HG03039 (cell line): ENCODE measurements at regions not wholly inside any gene's neighbourhood (a gene's known extent, or its start where the extent isn't known, plus 50 kb on each side); places are given as distances from the start of the nearest gene placed in this dataset.

Experiments
- ATAC-seq: cut with Tn5 transposase; IDR thresholded peaks from one replicate; pipeline ENCODE4 v1.9.1; 2021; ENCODE audit warnings: mild to moderate bottlenecking, moderate library complexity; ENCODE audit not compliant: unreplicated experiment

DNA sequence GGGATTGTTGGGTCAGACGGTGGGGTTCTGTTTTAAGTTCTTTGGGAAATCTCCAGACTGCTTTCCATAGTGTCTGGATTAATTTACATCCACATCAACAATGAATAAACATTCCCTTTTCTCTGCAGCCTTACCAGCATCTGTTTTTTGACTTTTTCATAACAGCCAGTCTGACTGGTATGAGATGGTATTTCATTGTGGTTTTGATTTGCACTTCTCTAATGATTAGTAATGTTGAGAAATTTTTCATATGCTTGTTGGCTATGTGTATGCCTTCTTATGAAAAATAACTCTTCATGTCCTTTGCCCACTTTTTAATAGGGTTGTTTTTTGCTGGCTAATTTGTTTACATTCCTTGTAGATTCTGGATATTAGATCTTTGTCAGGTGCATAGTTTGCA lies 140.8 kb upstream of the CNTN1 start:
- ATAC-seq, result no peak

DNA sequence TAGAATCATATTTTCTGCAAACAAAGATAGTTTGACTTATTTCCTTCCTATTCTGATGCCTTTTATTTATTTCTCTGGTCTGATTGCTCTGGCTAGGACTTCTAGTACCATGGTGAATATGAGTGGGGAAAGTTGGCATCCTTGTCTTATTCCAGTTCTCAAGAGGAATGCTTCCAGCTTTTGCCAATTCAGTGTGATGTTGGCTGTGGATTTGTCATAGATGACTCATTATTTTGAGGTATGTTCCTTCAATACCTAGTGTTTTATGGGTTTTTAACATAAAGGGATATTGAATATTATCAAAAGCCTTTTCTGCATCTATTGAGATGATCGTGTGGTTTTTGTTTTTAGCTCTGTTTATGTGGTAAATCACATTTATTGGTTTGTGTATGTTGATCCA lies 139.4 kb upstream of the CNTN1 start:
- no peak for ATAC-seq

DNA sequence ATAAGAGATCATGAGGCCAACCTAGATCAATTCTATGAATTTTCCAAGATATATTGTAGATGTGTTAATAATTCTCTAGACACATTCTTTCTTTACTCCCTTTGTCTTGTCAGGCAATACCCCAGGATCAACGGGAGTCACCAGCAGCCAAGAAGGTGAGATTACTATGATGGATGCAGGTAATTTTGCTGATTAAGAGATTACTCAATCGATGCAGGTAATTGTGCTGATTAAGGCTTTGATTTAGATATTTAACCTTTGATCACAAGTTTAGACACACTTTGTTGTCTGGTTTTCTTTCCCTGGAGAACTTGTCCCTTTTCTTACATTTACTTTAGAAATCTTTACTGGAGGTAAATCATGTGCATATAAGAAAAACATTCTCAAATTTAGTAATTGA lies 134.3 kb upstream of the CNTN1 start:
- ATAC-seq, result no peak

DNA sequence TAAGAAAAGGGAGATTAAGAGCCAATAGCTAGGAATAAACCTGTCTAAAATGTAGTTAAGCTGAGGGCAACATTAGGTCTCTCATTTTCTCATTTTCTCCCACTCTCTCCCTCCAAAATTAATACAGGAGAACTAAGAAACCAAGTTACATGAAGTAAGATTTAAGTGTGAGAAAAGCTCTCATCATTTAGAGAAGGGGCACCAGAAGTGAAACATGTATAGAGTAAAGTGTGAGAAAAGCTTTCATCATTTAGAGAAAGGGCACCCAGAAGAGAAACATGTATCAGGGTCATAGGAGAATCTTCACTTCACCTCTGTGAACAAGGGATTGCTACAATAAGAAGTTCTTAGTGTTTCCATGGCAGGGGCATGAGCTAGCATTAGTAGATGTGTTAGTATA lies 132.4 kb upstream of the CNTN1 start:
- peak; percentile 57 for ATAC-seq

DNA sequence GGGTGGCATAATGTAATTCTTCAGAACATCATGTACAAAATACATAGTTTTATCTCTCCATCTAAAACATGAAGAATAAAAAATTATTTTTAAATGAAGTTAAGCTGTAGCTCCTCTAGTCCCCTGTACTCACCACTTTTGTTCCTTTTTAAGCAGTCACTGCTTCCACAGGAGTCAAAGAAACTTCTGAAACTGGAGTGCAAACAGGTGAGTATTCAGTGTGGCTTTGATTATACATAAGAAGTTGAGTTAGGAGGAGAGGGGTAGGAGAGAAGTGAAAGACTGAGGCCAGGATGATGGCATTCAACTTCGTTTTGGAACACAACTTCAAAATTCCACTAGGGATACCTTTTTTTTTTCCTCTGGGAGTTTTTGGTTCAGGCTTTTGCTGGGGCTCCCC lies 131.4 kb upstream of the CNTN1 start:
- no peak for ATAC-seq

DNA sequence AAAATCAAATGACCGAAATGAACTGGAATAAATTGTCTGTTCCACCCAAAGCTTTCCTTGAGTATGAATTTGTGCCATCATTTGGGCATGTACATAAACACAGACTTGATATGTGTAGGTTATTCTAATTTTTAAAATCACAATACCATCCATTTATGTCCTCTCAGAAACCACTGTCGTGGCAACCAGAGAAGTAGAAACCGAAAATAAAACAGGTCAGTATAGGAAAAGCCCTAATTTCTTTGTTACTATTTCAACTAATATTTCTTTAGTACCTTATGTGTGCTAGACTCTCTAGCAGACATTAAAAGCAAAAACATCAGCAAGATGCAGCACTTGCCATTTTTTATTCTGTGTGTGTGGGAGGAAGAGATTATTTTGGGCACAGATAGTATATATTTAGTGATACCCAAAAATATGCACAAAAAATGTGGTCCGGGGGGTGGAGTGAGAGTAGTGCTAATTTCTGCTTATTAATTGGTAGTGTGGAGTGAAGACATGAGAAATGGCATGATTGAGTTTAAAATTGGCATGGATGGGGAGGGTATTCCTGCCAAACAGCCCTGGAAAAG lies 130.8 kb upstream of the CNTN1 start:
- ATAC-seq, result no peak

DNA sequence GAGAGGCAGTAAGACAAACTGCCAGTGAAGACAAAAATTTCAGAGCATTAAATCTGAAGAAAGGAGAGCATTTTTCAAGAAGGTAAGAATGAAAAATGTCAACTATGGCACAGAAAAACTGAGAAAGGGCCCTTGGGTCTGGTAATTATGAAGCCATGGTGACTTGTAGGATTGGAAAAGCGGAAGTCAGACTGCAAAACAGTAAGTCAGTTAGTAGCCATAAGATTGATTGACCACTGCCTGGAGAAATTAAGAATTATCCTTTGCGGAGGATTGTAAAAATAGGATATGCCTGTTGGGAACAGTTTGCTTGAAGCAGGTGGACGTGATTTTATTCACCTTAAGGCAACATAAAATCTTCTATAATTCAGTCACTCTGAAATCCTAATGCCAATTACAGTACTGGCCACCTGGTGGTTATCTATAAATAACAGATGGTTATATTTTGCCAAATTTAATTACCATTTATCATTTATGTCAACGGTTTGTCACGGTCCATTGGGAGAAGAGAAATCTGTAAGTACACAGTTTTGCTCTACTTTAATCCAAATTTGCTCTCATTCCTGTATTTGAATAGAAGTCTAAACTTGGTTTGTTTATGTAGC lies 127.1 kb upstream of the CNTN1 start:
- ATAC-seq, result no peak

DNA sequence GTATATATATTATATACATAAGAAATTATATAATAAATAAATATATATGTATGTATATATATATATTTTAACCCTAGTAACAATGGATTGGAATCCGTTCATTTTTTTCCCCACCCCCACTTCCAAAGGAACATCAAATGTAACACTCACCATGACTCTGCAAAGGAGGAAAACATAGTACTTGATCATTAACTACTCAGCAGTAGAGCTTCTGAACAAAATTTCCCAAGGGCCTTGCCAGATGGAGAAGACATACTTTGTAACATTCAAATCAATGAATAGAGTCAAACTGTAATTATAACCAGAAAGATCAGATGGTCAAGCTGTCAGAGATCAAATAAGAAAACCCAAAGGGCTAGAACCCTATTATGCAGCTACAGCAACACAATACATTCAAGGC lies 126.0 kb upstream of the CNTN1 start:
- no peak for ATAC-seq

DNA sequence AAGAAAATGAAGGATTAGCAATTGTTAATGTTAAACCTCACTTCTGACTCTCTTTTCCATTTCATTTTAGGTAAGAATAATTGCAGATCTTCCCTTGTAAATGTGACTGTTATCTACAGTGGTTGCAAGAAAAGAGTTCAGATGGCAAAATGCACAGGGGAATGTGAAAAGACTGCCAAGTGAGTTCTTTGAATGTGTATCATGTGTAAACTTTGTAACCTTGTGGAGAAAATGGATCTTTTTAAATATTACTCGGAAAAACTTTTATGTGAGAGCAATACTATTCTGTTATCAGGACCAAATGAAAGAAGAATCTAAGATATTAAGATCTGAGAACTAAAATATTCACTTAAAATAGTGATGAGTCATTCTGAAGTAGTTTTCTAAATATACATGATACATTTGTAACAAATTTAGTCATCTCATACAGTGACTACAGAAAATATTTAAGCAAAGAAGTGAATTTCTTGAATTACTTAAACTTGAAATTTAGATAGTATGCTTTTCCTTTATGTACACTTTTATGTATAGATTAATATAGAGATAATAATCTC lies 122.5 kb upstream of the CNTN1 start:
- ATAC-seq, result no peak

DNA sequence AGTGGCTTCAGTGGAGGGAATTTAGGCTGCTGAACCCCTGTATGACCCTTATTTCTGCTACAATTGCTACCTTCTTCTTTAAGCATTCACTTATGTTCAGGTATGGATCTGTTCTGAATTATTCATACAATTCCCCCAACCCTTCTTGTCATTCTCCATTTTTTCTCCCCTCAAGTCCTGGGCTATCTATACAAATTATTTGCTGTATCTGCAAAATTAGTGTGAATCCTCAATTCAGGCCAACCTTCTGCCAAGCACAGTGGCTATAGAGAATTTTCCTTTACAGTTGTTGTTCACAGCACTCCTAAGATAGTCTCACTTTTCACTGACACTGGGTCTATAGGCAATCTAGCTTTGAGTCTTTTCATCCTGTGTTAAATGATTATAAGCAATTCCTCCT lies 119.2 kb upstream of the CNTN1 start:
- no peak for ATAC-seq

DNA sequence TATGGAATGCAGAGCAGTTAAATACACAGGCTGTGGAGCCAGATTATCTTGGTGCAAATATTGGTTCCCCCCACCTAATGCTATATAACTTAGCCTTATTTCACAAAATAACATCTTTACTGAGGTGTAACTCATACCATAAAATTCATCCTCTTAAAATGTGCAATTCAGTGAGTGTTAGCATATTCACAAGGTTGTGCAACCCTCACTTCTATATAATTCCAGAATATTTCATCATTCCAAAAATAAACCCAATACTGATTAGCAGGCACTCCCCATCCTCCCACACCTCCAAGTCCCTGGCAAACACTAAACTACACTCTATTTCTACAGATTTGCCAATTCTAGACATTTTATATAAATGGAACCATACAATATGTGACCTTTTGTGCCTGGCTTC lies 116.3 kb upstream of the CNTN1 start:
- no peak for ATAC-seq

DNA sequence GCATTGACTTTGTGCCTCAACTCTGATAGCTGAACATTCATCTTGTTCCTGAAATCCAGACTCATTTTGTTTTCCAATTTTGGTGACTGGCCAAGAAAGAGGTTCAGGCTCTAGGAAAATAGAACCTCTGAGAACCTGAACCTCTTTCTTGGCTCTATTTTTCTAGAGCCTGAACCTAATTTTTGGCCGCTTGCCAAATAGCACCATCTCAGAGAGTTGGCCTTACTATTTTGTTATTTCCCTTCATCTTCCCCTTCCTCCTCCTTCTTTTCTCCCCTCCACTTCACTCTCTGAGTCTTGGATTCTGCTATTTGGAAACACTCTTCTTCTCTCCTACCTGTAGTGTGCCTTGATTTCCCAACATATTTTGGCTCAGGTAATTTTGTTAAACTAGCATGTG lies 114.4 kb upstream of the CNTN1 start:
- ATAC-seq, result no peak

DNA sequence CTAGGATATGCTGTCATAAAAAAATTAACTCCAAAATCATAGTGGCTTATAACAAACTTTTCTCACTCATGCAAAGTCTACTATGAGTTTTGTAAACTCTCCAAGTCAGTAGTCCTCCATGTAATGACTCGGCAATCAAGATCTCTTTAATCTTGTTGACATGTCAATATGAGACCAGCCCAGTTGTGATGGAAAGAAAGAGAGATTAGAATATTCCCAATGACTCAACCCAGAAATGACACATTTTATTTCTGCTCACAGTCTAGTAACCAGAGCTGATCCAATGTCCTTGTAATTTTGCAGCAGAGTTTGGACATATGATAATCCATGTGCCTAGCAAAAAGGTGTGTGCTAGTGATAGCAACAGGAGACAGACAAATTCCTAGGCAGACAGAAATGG lies 112.6 kb upstream of the CNTN1 start:
- no peak for ATAC-seq

DNA sequence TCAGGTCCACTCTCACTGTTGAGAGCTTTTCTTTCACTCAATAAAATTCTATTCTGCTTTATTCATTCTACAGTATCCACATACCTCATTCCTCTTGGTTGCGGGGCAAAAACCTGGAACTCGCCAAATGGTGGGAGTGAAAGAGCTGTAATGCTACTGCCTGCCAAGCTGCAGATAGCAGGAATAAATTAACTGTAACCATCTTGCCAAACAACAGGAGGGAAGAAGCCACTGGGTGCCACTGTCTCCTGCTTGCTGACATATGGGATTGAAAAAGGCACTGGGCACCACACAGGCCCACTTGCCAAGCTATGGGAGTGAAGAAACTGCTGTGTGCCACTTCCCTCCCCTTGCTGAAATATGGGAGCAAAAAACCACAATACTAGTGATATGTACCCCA lies 111.9 kb upstream of the CNTN1 start:
- no peak for ATAC-seq

DNA sequence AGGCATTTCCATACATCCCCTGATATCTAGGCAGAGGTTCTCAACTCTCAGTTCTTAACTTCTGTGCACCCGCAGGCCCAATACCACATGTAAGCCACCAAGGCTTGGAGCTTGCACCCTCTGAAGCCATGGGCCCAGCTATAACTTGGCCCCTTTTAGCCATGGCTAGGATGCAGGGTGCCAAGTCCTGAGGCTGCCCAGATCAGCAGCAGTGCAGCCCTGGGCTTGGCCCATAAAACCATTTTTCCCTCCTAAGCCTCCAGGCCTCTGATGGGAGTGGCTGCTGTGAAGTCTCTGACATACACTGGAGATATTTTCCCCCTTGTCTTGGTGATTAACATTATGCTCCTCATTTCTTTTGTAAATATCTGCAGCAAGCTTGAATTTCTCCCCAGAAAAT lies 110.3 kb upstream of the CNTN1 start:
- no peak for ATAC-seq

DNA sequence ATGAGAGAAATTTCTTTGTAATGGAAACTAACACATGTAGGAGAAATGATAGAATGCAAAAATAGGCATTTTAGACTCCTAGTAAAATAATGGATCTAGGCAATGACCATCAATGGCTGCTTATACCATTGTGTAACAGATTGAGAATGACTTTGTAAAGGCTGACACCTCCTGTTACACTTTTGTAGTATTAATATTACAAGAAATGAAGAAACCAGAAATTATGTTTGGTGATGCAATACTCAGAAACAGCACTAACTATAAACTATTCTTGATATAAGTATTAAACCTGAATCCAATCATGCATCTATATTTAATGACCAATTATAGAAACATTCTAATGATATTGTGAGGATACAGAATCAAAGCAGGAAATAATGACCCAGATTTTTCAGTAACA lies 108.5 kb upstream of the CNTN1 start:
- ATAC-seq, result no peak

DNA sequence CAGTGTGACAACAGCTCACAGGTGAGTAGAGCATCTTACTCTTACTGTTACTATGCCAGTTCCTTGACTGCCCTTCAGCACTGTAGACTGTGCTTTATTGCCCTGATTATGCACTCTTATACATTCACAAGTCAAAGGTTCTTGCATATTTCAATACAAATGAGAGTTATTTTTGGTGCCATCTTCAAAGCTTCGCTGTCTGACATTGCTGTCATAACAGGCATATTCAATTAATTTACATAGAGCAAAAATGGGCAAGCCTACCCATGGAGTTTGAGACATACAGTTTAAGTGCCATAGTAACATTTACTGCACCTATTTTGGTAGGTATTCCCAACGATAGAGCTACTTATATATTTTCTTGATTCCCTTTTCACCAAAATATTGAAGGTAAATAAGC lies 107.5 kb upstream of the CNTN1 start:
- ATAC-seq, result no peak

DNA sequence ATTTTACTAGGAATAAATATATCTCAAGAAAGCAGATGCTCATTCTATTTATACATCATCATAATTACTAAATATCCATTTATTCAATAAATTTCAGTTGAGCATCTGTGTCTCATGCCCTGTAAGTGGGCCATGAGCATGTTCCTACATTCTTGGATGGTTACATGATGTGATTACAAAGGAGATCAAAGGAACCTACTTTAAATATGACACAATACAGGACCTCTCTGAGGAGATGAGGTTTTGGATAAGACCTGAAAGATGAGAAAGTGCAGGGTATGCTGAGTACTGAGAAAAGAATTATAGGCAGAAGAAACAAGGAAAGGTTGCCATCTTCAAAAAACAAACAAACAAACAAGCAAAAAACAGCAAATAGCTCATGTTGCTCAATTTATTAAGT lies 105.4 kb upstream of the CNTN1 start:
- no peak for ATAC-seq

DNA sequence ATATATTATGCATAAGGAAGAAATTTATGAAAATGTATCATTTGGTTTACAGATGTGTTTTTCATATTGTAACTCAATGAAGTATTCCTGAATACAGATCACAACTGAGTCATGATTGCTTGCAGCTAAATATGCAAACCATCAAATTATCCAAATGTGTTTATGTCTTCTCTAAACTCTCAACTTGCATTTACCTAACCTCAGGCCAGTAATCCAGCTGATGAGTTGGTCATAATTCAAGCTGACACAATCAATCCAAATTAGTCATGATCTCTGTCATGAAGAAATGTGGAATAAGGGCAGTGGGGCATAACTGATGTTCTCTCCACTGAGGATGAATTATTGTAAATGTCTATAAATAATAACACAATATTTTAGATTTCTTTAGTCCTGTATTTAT lies 104.8 kb upstream of the CNTN1 start:
- no peak for ATAC-seq

DNA sequence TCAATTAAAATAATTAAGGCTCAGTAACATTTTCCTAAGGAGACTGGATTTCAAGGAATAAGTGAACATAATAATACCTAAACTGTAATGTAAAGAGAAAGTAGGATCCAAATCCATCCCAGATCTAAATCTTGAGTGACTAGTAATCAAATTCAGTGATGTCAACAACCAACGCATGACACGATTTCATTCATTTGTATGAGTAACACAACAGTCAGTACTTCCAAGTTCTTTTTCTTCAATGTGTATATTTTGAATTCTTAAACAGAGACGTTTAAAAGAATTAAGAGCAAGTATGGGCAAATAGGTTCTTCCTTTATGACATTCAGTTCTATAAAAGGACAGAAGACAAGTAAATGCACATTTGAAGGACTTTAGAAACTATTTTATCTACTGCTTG lies 104.3 kb upstream of the CNTN1 start:
- no peak for ATAC-seq

DNA sequence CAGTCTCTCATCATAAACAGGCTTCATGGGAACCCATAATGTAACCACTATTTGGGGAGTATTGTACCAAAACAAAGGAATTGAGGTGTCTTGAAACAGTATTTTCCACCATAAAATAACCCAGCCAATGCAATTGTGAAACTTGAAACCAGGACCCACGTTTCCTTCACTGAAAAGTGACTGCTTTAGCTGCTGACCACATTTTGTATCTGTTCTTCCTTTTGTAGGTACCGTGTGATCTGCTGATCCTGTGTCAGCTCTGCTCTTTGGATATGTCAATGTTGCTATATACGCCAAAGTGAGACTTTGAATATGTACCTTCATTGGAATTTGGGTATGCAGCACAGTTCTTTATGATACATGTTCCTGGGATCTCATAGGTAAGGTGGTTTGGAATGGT lies 95.1 kb upstream of the CNTN1 start:
- ATAC-seq, result no peak

DNA sequence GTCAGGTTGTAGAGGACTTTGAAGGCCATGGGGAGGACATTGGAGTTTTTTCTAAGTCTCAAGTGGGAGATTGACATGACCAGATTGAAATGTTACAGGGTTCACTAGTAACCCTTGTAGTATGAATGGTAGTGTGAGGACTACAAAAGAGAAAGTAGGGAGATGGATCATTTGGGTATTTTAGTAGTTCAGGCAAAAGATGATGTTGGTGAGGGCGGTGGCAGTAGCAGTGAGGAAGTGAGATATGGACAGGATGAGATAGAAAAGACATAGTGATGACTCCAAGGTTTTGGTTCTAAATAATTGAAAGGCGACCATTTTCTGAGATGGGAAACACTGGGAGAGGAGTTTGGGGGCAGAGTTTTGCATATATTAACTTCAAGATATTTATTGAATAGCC lies 94.2 kb upstream of the CNTN1 start:
- ATAC-seq, result no peak

DNA sequence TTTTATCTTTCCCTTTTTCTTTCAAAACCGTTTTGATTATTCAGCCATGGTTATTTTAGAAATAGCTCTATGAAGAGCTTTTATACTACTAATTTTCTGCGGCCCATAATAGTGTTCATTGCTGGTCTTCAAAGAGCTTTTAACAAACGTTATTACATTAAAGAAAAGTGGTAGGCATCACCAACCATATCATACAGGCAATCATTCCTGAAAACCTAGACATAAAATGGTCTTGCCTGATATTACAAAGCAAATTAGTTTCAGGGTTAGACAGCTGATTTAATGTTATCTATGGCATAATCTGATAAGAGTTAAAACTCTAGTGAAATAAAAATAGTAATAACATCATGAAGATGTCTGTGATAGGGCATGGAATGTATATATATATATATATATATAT lies 89.7 kb upstream of the CNTN1 start:
- no peak for ATAC-seq
